ENCODE measurements at regions not wholly inside any gene's neighbourhood (a gene's known extent, or its start where the extent isn't known, plus 50 kb on each side); places are given as distances from the start of the nearest gene placed in this dataset.

DNA sequence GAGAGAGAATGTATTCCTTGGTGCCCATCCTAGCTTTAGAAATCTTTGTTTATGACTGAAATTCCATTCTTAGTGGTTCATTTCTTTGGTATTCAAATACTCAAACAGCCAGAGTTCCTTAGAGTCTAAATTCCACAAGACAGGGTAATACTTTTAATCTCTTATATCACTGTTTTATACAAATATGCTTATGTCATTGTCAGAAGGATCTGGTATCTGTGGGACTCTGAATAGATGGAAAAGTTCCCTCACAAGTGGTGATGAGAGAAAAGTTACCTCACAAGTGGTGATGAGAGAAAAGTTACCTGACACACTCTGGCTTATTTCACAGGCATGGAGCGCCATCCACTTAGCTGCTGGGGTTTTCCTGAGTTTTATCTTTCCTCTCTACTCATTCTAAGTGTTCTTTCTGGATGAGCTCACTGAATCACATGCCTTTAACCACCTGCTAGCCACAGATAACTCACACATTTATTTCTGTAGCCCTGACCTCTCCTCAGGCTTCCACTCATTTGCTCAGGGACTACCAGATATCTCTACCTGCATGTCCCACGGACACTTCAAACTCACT lies 784.0 kb downstream of the SUGCT start:
- TF ChIP-seq, protein P1, sequence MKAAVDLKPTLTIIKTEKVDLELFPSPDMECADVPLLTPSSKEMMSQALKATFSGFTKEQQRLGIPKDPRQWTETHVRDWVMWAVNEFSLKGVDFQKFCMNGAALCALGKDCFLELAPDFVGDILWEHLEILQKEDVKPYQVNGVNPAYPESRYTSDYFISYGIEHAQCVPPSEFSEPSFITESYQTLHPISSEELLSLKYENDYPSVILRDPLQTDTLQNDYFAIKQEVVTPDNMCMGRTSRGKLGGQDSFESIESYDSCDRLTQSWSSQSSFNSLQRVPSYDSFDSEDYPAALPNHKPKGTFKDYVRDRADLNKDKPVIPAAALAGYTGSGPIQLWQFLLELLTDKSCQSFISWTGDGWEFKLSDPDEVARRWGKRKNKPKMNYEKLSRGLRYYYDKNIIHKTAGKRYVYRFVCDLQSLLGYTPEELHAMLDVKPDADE (IDR thresholded peaks at IDR 0.05) = no peak
- TF ChIP-seq, protein P2, sequence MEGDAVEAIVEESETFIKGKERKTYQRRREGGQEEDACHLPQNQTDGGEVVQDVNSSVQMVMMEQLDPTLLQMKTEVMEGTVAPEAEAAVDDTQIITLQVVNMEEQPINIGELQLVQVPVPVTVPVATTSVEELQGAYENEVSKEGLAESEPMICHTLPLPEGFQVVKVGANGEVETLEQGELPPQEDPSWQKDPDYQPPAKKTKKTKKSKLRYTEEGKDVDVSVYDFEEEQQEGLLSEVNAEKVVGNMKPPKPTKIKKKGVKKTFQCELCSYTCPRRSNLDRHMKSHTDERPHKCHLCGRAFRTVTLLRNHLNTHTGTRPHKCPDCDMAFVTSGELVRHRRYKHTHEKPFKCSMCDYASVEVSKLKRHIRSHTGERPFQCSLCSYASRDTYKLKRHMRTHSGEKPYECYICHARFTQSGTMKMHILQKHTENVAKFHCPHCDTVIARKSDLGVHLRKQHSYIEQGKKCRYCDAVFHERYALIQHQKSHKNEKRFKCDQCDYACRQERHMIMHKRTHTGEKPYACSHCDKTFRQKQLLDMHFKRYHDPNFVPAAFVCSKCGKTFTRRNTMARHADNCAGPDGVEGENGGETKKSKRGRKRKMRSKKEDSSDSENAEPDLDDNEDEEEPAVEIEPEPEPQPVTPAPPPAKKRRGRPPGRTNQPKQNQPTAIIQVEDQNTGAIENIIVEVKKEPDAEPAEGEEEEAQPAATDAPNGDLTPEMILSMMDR (conservative IDR thresholded peaks at IDR 0.05; ENCODE audit: low read depth in 2 of 2) = no peak
- TF ChIP-seq EZH2 (IDR thresholded peaks at IDR 0.05; ENCODE audit: low read depth, unreplicated experiment) (no peak), POLR2AphosphoS5 (IDR thresholded peaks at IDR 0.05; ENCODE audit: low read depth) (no peak), EZH2phosphoT487 (IDR thresholded peaks at IDR 0.05; ENCODE audit: unreplicated experiment) (no peak), ZNF114 (CRISPR knock-in tag; IDR thresholded peaks at IDR 0.05) (no peak), CREB1 (CRISPR knock-in tag; IDR thresholded peaks at IDR 0.05; ENCODE audit: low read depth) (no peak), JUNB (IDR thresholded peaks at IDR 0.05; ENCODE audit: unreplicated experiment) (no peak), ZNF331 (CRISPR knock-in tag; IDR thresholded peaks at IDR 0.05; ENCODE audit: low read depth) (no peak)
- TF ChIP-seq, protein P3, sequence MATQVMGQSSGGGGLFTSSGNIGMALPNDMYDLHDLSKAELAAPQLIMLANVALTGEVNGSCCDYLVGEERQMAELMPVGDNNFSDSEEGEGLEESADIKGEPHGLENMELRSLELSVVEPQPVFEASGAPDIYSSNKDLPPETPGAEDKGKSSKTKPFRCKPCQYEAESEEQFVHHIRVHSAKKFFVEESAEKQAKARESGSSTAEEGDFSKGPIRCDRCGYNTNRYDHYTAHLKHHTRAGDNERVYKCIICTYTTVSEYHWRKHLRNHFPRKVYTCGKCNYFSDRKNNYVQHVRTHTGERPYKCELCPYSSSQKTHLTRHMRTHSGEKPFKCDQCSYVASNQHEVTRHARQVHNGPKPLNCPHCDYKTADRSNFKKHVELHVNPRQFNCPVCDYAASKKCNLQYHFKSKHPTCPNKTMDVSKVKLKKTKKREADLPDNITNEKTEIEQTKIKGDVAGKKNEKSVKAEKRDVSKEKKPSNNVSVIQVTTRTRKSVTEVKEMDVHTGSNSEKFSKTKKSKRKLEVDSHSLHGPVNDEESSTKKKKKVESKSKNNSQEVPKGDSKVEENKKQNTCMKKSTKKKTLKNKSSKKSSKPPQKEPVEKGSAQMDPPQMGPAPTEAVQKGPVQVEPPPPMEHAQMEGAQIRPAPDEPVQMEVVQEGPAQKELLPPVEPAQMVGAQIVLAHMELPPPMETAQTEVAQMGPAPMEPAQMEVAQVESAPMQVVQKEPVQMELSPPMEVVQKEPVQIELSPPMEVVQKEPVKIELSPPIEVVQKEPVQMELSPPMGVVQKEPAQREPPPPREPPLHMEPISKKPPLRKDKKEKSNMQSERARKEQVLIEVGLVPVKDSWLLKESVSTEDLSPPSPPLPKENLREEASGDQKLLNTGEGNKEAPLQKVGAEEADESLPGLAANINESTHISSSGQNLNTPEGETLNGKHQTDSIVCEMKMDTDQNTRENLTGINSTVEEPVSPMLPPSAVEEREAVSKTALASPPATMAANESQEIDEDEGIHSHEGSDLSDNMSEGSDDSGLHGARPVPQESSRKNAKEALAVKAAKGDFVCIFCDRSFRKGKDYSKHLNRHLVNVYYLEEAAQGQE (IDR thresholded peaks at IDR 0.05; ENCODE audit: unreplicated experiment) = no peak
- TF ChIP-seq, protein P4, sequence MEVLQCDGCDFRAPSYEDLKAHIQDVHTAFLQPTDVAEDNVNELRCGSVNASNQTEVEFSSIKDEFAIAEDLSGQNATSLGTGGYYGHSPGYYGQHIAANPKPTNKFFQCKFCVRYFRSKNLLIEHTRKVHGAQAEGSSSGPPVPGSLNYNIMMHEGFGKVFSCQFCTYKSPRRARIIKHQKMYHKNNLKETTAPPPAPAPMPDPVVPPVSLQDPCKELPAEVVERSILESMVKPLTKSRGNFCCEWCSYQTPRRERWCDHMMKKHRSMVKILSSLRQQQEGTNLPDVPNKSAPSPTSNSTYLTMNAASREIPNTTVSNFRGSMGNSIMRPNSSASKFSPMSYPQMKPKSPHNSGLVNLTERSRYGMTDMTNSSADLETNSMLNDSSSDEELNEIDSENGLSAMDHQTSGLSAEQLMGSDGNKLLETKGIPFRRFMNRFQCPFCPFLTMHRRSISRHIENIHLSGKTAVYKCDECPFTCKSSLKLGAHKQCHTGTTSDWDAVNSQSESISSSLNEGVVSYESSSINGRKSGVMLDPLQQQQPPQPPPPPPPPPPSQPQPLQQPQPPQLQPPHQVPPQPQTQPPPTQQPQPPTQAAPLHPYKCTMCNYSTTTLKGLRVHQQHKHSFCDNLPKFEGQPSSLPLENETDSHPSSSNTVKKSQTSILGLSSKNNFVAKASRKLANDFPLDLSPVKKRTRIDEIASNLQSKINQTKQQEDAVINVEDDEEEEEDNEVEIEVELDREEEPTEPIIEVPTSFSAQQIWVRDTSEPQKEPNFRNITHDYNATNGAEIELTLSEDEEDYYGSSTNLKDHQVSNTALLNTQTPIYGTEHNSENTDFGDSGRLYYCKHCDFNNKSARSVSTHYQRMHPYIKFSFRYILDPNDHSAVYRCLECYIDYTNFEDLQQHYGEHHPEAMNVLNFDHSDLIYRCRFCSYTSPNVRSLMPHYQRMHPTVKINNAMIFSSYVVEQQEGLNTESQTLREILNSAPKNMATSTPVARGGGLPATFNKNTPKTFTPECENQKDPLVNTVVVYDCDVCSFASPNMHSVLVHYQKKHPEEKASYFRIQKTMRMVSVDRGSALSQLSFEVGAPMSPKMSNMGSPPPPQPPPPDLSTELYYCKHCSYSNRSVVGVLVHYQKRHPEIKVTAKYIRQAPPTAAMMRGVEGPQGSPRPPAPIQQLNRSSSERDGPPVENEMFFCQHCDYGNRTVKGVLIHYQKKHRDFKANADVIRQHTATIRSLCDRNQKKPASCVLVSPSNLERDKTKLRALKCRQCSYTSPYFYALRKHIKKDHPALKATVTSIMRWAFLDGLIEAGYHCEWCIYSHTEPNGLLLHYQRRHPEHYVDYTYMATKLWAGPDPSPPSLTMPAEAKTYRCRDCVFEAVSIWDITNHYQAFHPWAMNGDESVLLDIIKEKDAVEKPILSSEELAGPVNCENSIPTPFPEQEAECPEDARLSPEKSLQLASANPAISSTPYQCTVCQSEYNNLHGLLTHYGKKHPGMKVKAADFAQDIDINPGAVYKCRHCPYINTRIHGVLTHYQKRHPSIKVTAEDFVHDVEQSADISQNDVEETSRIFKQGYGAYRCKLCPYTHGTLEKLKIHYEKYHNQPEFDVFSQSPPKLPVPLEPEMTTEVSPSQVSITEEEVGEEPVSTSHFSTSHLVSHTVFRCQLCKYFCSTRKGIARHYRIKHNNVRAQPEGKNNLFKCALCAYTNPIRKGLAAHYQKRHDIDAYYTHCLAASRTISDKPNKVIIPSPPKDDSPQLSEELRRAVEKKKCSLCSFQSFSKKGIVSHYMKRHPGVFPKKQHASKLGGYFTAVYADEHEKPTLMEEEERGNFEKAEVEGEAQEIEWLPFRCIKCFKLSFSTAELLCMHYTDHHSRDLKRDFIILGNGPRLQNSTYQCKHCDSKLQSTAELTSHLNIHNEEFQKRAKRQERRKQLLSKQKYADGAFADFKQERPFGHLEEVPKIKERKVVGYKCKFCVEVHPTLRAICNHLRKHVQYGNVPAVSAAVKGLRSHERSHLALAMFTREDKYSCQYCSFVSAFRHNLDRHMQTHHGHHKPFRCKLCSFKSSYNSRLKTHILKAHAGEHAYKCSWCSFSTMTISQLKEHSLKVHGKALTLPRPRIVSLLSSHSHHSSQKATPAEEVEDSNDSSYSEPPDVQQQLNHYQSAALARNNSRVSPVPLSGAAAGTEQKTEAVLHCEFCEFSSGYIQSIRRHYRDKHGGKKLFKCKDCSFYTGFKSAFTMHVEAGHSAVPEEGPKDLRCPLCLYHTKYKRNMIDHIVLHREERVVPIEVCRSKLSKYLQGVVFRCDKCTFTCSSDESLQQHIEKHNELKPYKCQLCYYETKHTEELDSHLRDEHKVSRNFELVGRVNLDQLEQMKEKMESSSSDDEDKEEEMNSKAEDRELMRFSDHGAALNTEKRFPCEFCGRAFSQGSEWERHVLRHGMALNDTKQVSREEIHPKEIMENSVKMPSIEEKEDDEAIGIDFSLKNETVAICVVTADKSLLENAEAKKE (CRISPR knock-in tag; IDR thresholded peaks at IDR 0.05) = no peak

Measured in GM23338 (cell line).